ENCODE measurements at regions not wholly inside any gene's neighbourhood (a gene's known extent, or its start where the extent isn't known, plus 50 kb on each side); places are given as distances from the start of the nearest gene placed in this dataset.

GRCh38 chr3:492586-493316 is 296.2 kb downstream of the CHL1 start:
- WGBS (ENCODE audit: insufficient coverage), result 50% methylated on average over 3 of the region's 3 CpGs
- H3K4me1 ChIP-seq (ENCODE audit: control insufficient read depth, insufficient read depth, low read length), result no peaks in the 10 kb centered on the region
- H3K9me3 ChIP-seq (ENCODE audit: control insufficient read depth, insufficient read depth, low read length), result no peaks in the 10 kb centered on the region
- Mint-ChIP-seq H3K27me3 (ENCODE audit: low read depth in 2 of 2) (no peaks in the 10 kb centered on the region), H3K27ac (no peak overlapping the region), H3K9me3 (peaks cover 16 to 20% of the 10 kb centered on the region in 2 donors), H3K4me3 (no peak overlapping the region), H3K36me3 (no peaks in the 10 kb centered on the region), H3K4me1 (no peaks in the 10 kb centered on the region)
- no peaks in the 10 kb centered on the region for H3K27me3 ChIP-seq (ENCODE audit: control insufficient read depth, insufficient read depth, low read length)
- no peak overlapping the region for H3K4me3 ChIP-seq (ENCODE audit: low read length)
- intact Hi-C loops (cut with micrococcal nuclease), result no loop called here
- DNase-seq (no peak), ATAC-seq (no peak)
- no peaks in the 10 kb centered on the region for H3K36me3 ChIP-seq (ENCODE audit: control insufficient read depth, insufficient read depth, low read length)
- H3K27ac ChIP-seq (ENCODE audit: low read length), result no peak overlapping the region
- TF ChIP-seq CTCF (IDR thresholded peaks at IDR 0.05), result no peak

- intact Hi-C loops (cut with micrococcal nuclease), result no loop called here
- DNase-seq, result no peak
- H3K27me3 ChIP-seq (ENCODE audit: control insufficient read depth, insufficient read depth, low read length), result no peaks in the 10 kb centered on the region
- H3K4me3 Mint-ChIP-seq, result no peak overlapping the region
- no peak overlapping the region for H3K27ac Mint-ChIP-seq
- H3K4me1 ChIP-seq (ENCODE audit: control insufficient read depth, insufficient read depth, low read length), result no peaks in the 10 kb centered on the region
- ATAC-seq, result no peak
- H3K27me3 Mint-ChIP-seq (ENCODE audit: low read depth in 2 of 2), result no peaks in the 10 kb centered on the region
- H3K9me3 Mint-ChIP-seq, result peaks cover 18 to 23% of the 10 kb centered on the region in 2 donors
- TF ChIP-seq CTCF (IDR thresholded peaks at IDR 0.05), result no peak
- H3K4me1 Mint-ChIP-seq, result no peaks in the 10 kb centered on the region
- no peaks in the 10 kb centered on the region for H3K9me3 ChIP-seq (ENCODE audit: control insufficient read depth, insufficient read depth, low read length)
- H3K36me3 ChIP-seq (ENCODE audit: control insufficient read depth, insufficient read depth, low read length), result no peaks in the 10 kb centered on the region
- WGBS (ENCODE audit: insufficient coverage), result 94% methylated on average over 3 of the region's 4 CpGs
- H3K36me3 Mint-ChIP-seq, result no peaks in the 10 kb centered on the region
- no peak overlapping the region for H3K4me3 ChIP-seq (ENCODE audit: low read length)
- H3K27ac ChIP-seq (ENCODE audit: low read length), result no peak overlapping the region
These were observed 297.6 kb downstream of the CHL1 start for GRCh38 chr3:494190-494589.

- ATAC-seq (no peak), DNase-seq (no peak)
- Histone ChIP-seq H3K27me3 (ENCODE audit: control insufficient read depth, insufficient read depth, low read length) (no peaks in the 10 kb centered on the region), H3K4me3 (ENCODE audit: low read length) (no peak overlapping the region), H3K36me3 (ENCODE audit: control insufficient read depth, insufficient read depth, low read length) (no peaks in the 10 kb centered on the region), H3K27ac (ENCODE audit: low read length) (no peak overlapping the region), H3K9me3 (ENCODE audit: control insufficient read depth, insufficient read depth, low read length) (no peaks in the 10 kb centered on the region), H3K4me1 (ENCODE audit: control insufficient read depth, insufficient read depth, low read length) (no peaks in the 10 kb centered on the region)
- intact Hi-C loops (cut with micrococcal nuclease), result no loop called here
- Mint-ChIP-seq H3K4me1 (no peaks in the 10 kb centered on the region), H3K9me3 (peaks cover 13 to 20% of the 10 kb centered on the region in 2 donors), H3K36me3 (no peaks in the 10 kb centered on the region), H3K27me3 (ENCODE audit: low read depth in 2 of 2) (no peaks in the 10 kb centered on the region), H3K4me3 (no peak overlapping the region), H3K27ac (no peak overlapping the region)
- no peak for TF ChIP-seq CTCF (IDR thresholded peaks at IDR 0.05)
These were observed 301.9 kb downstream of the CHL1 start for GRCh38 chr3:498487-498886.

All from natural killer cell (primary cell).